ENCODE measurements at regions not wholly inside any gene's neighbourhood (a gene's known extent, or its start where the extent isn't known, plus 50 kb on each side); places are given as distances from the start of the nearest gene placed in this dataset.

GRCh38 chr6:105901583-105901982 lies 184.6 kb upstream of the PRDM1 start:
- DNase-seq: no peak

GRCh38 chr6:105900125-105900937 lies 185.8 kb upstream of the PRDM1 start:
- DNase-seq: no peak

- no peak for DNase-seq
Measured at GRCh38 chr6:105898286-105898685, 187.8 kb upstream of the PRDM1 start.

- DNase-seq: no peak
Measured at GRCh38 chr6:105897131-105897530, 189.0 kb upstream of the PRDM1 start.

GRCh38 chr6:105896821-105897095 lies 189.4 kb upstream of the PRDM1 start:
- DNase-seq: no peak

- no peak for DNase-seq
Measured at GRCh38 chr6:105896052-105896820, 189.9 kb upstream of the PRDM1 start.

- DNase-seq: no peak
Measured at GRCh38 chr6:105894556-105894955, 191.6 kb upstream of the PRDM1 start.

- DNase-seq: no peak
Measured at GRCh38 chr6:105893741-105894140, 192.4 kb upstream of the PRDM1 start.

- no peak for DNase-seq
Measured at GRCh38 chr6:105892577-105893262, 193.4 kb upstream of the PRDM1 start.

- no peak for DNase-seq
Measured at GRCh38 chr6:105890521-105891244, 195.5 kb upstream of the PRDM1 start.

GRCh38 chr6:105889902-105890301 lies 196.2 kb upstream of the PRDM1 start:
- DNase-seq: no peak

GRCh38 chr6:105886814-105887544 lies 199.2 kb upstream of the PRDM1 start:
- DNase-seq: no peak

- no peak for DNase-seq
Measured at GRCh38 chr6:105886066-105886813, 199.9 kb upstream of the PRDM1 start.

- DNase-seq: no peak
Measured at GRCh38 chr6:105884426-105884825, 201.7 kb upstream of the PRDM1 start.

- no peak for DNase-seq
Measured at GRCh38 chr6:105884011-105884410, 202.1 kb upstream of the PRDM1 start.

GRCh38 chr6:105882828-105883227 lies 203.3 kb upstream of the PRDM1 start:
- DNase-seq: no peak

- DNase-seq: no peak
Measured at GRCh38 chr6:105882121-105882803, 203.9 kb upstream of the PRDM1 start.

GRCh38 chr6:105881608-105882007 lies 204.5 kb upstream of the PRDM1 start:
- DNase-seq: no peak

- DNase-seq: no peak
Measured at GRCh38 chr6:105880030-105880492, 206.1 kb upstream of the PRDM1 start.

- no peak for DNase-seq
Measured at GRCh38 chr6:105879146-105879545, 207.0 kb upstream of the PRDM1 start.
